ENCODE measurements at regions not wholly inside any gene's neighbourhood (a gene's known extent, or its start where the extent isn't known, plus 50 kb on each side); places are given as distances from the start of the nearest gene placed in this dataset.
A peak's percentile ranks its signal among the peaks of the same experiment; 100 is the strongest.

- dilution Hi-C loops (cut with HindIII; ENCODE audit: low sequenced_read_pairs, unreplicated experiment) (no loop called here), in situ Hi-C loops (cut with MboI; ENCODE audit: low sequenced_read_pairs) (no loop called here), intact Hi-C loops (cut with micrococcal nuclease) (loop anchor here (1.0 kb wide), 1 partner anchor 43 kb away; no protein-coding TSS in a partner anchor)
- TF ChIP-seq USF2 (IDR thresholded peaks at IDR 0.05; ENCODE audit: low read depth, low read length) (no peak), CTCF (conservative IDR thresholded peaks at IDR 0.05; ENCODE audit: low read depth, low read length) (0 out of 2 replicates have a peak, but pooled peaks have one; percentile 9)
- Histone ChIP-seq H3K4me3 (ENCODE audit: insufficient read depth, low read depth, low read length) (no peak overlapping the region), H3K56ac (ENCODE audit: extremely low read depth, insufficient read depth, low read length) (no peak overlapping the region), H3K14ac (replicated peaks; ENCODE audit: low read depth, low read length) (no peak overlapping the region), H3K79me1 (ENCODE audit: low read depth in 1 of 2, low read length in 2 of 2) (no peaks in the 10 kb centered on the region), H2BK15ac (ENCODE audit: low read depth, low read length) (no peak overlapping the region), H4K8ac (ENCODE audit: low read depth in 2 of 2, low read length in 2 of 2) (no peak overlapping the region), H3K27ac (ENCODE audit: insufficient read depth, low read length) (no peak overlapping the region), H3K4ac (ENCODE audit: low read depth, low read length) (no peak overlapping the region), H4K20me1 (ENCODE audit: insufficient read depth, low read length) (no peaks in the 10 kb centered on the region), H2BK5ac (ENCODE audit: low read depth, low read length, poor library complexity, severe bottlenecking) (no peak overlapping the region), H2BK120ac (ENCODE audit: low read depth, low read length) (no peak overlapping the region), H3K4me1 (ENCODE audit: control insufficient read depth, insufficient read depth, low read length) (no peaks in the 10 kb centered on the region), H3K23ac (ENCODE audit: low read depth, low read length) (no peak overlapping the region), H3K27me3 (ENCODE audit: control insufficient read depth, insufficient read depth, low read length) (peaks cover 3% of the 10 kb centered on the region), H3K36me3 (ENCODE audit: control insufficient read depth, insufficient read depth, low read length) (no peaks in the 10 kb centered on the region), H4K91ac (ENCODE audit: insufficient read depth, low read depth, low read length) (no peak overlapping the region), H4K5ac (ENCODE audit: low read depth, low read length) (no peak overlapping the region), H3K4me2 (ENCODE audit: low read depth, low read length) (no peak overlapping the region), H3K9ac (ENCODE audit: low read depth, low read length) (no peak overlapping the region), H2AK9ac (replicated peaks; ENCODE audit: low read depth, low read length, poor library complexity) (no peak overlapping the region), H2BK20ac (ENCODE audit: low read depth, low read length) (no peak overlapping the region), H3K9me3 (ENCODE audit: control insufficient read depth, insufficient read depth, low read length) (no peaks in the 10 kb centered on the region), H2AK5ac (ENCODE audit: low read depth, low read length) (no peak overlapping the region), H3K9me1 (ENCODE audit: insufficient read depth, low read length) (no peaks in the 10 kb centered on the region), H2AFZ (replicated peaks; ENCODE audit: low read length, poor library complexity) (no peak overlapping the region), H3K18ac (ENCODE audit: low read depth, low read length) (no peak overlapping the region)
- ChIA-PET CTCF (interaction anchor here (1.2 kb wide), 1 partner anchor 22 kb away, joined by 4 read pairs; no protein-coding TSS in a partner anchor), POLR2A (ENCODE audit: unreplicated experiment) (no interaction called here)
- no TSS peak for BruUV-seq (replicated peaks)
- ATAC-seq (ENCODE audit: low read depth) = no peak
- WGBS, 2 experiments (ENCODE audit: extremely low coverage in 2 of 2, insufficient read length in 1 of 2) = 43% methylated on average over 1 of the region's 5 CpGs; no CpG with 5 or more reads in 1 of the 2 experiments
- DNase-seq = no peak
Measured at GRCh38 chr12:46131732-46132469, 136.9 kb downstream of the SLC38A1 start.
